Embryonic facial prominence (tissue), 1 donor: ENCODE measurements at regions not wholly inside any gene's neighbourhood (a gene's known extent, or its start where the extent isn't known, plus 50 kb on each side); places are given as distances from the start of the nearest gene placed in this dataset.
"Not testable (repeated sequence)": the region's sequence is repeated elsewhere in the genome, so short reads cannot be mapped to it uniquely, and the experiment has no call there.

ENCODE experiments used
- DNase-seq: peaks from one replicate; pipeline ENCODE4 v3.0.0-alpha.2; 2016; ENCODE audit errors: extremely low spot score

GRCh38 chr12:83933615-83934014, 979.0 kb downstream of the SLC6A15 start:
- DNase-seq = no peak

GRCh38 chr12:83932011-83932410, 980.6 kb downstream of the SLC6A15 start:
- no peak for DNase-seq

GRCh38 chr12:83931451-83931850, 981.1 kb downstream of the SLC6A15 start:
- no peak for DNase-seq

GRCh38 chr12:83929792-83930191, 982.8 kb downstream of the SLC6A15 start:
- DNase-seq = not testable (repeated sequence)

GRCh38 chr12:83920821-83921547, 991.6 kb downstream of the SLC6A15 start:
- no peak for DNase-seq

GRCh38 chr12:83919081-83919480, 993.5 kb downstream of the SLC6A15 start:
- no peak for DNase-seq

GRCh38 chr12:83904175-83904574, 1008.4 kb downstream of the SLC6A15 start:
- DNase-seq = no peak

GRCh38 chr12:83896416-83896815, 1016.2 kb downstream of the SLC6A15 start:
- DNase-seq = no peak

GRCh38 chr12:83893101-83893500, 1019.5 kb downstream of the SLC6A15 start:
- no peak for DNase-seq

GRCh38 chr12:83889745-83890144, 1022.9 kb downstream of the SLC6A15 start:
- DNase-seq = no peak

- DNase-seq = no peak
These were observed 1026.1 kb downstream of the SLC6A15 start for GRCh38 chr12:83886479-83886878.

GRCh38 chr12:83870921-83871599, 1041.5 kb downstream of the SLC6A15 start:
- not testable (repeated sequence) for DNase-seq

- no peak for DNase-seq
These were observed 1046.1 kb downstream of the SLC6A15 start for GRCh38 chr12:83866477-83866876.

GRCh38 chr12:83865431-83865830, 1047.2 kb downstream of the SLC6A15 start:
- no peak for DNase-seq

GRCh38 chr12:83864054-83864453, 1048.5 kb downstream of the SLC6A15 start:
- no peak for DNase-seq

GRCh38 chr12:83859021-83859420, 1053.6 kb downstream of the SLC6A15 start:
- DNase-seq = no peak

- no peak for DNase-seq
These were observed 1055.8 kb downstream of the SLC6A15 start for GRCh38 chr12:83856803-83857202.

GRCh38 chr12:83850531-83850930, 1062.1 kb downstream of the SLC6A15 start:
- DNase-seq = no peak

GRCh38 chr12:83848702-83849101, 1063.9 kb downstream of the SLC6A15 start:
- no peak for DNase-seq

- no peak for DNase-seq
These were observed 1069.1 kb downstream of the SLC6A15 start for GRCh38 chr12:83843541-83843940.

- no peak for DNase-seq
These were observed 1071.0 kb downstream of the SLC6A15 start for GRCh38 chr12:83841620-83842019.

- no peak for DNase-seq
These were observed 1084.7 kb downstream of the SLC6A15 start for GRCh38 chr12:83827860-83828259.

- no peak for DNase-seq
These were observed 1085.4 kb downstream of the SLC6A15 start for GRCh38 chr12:83827193-83827592.
